GM18909 (cell line): ENCODE measurements at regions not wholly inside any gene's neighbourhood (a gene's known extent, or its start where the extent isn't known, plus 50 kb on each side); places are given as distances from the start of the nearest gene placed in this dataset.

ENCODE experiments used
- ATAC-seq: cut with Tn5 transposase; IDR thresholded peaks from one replicate; pipeline ENCODE4 v1.9.1; 2021; ENCODE audit warnings: mild to moderate bottlenecking; ENCODE audit not compliant: unreplicated experiment, poor library complexity

GRCh38 chr10:105514106-105514505 is 873.0 kb downstream of the SORCS3 start:
- no peak for ATAC-seq

GRCh38 chr10:105509517-105509916 is 868.4 kb downstream of the SORCS3 start:
- no peak for ATAC-seq

GRCh38 chr10:105506262-105506661 is 865.2 kb downstream of the SORCS3 start:
- no peak for ATAC-seq

- no peak for ATAC-seq
These were observed 862.6 kb downstream of the SORCS3 start for GRCh38 chr10:105503714-105504113.

GRCh38 chr10:105502058-105502457 is 861.0 kb downstream of the SORCS3 start:
- no peak for ATAC-seq

- ATAC-seq, result no peak
These were observed 853.9 kb downstream of the SORCS3 start for GRCh38 chr10:105494944-105495343.

- ATAC-seq, result no peak
These were observed 853.2 kb downstream of the SORCS3 start for GRCh38 chr10:105494303-105494702.

GRCh38 chr10:105473170-105473569 is 832.1 kb downstream of the SORCS3 start:
- no peak for ATAC-seq

- no peak for ATAC-seq
These were observed 827.7 kb downstream of the SORCS3 start for GRCh38 chr10:105468759-105469158.

GRCh38 chr10:105466521-105466920 is 825.4 kb downstream of the SORCS3 start:
- ATAC-seq, result no peak

- no peak for ATAC-seq
These were observed 793.9 kb downstream of the SORCS3 start for GRCh38 chr10:105434970-105435369.

GRCh38 chr10:105413997-105414396 is 772.9 kb downstream of the SORCS3 start:
- no peak for ATAC-seq

- ATAC-seq, result no peak
These were observed 768.3 kb downstream of the SORCS3 start for GRCh38 chr10:105409370-105409769.

- no peak for ATAC-seq
These were observed 765.4 kb downstream of the SORCS3 start for GRCh38 chr10:105406488-105406887.

GRCh38 chr10:105398202-105398601 is 757.1 kb downstream of the SORCS3 start:
- ATAC-seq, result no peak

GRCh38 chr10:105391670-105392351 is 750.7 kb downstream of the SORCS3 start:
- ATAC-seq, result no peak

- ATAC-seq, result no peak
These were observed 746.9 kb downstream of the SORCS3 start for GRCh38 chr10:105387971-105388370.

GRCh38 chr10:105383978-105384377 is 742.9 kb downstream of the SORCS3 start:
- ATAC-seq, result no peak

- no peak for ATAC-seq
These were observed 729.6 kb downstream of the SORCS3 start for GRCh38 chr10:105370692-105371091.

GRCh38 chr10:105359708-105360107 is 718.6 kb downstream of the SORCS3 start:
- no peak for ATAC-seq

GRCh38 chr10:105358911-105359310 is 717.8 kb downstream of the SORCS3 start:
- no peak for ATAC-seq

- no peak for ATAC-seq
These were observed 715.5 kb downstream of the SORCS3 start for GRCh38 chr10:105356626-105357025.

- no peak for ATAC-seq
These were observed 712.9 kb downstream of the SORCS3 start for GRCh38 chr10:105354010-105354409.
